Lung (tissue), 11 donors: ENCODE measurements at regions not wholly inside any gene's neighbourhood (a gene's known extent, or its start where the extent isn't known, plus 50 kb on each side); places are given as distances from the start of the nearest gene placed in this dataset.

ENCODE experiments used
- ATAC-seq: fragments of 200-7000 bp; cut with Tn5 transposase; one replicate; pipeline ENCODE4 v1.9.1; 2020; ENCODE audit warnings: moderate number of reproducible peaks; ENCODE audit not compliant: insufficient read depth, low FRiP score
- DNase-seq, 3 donors: peaks; one replicate each; pipeline ENCODE4 v3.0.0-alpha.2; 2013 to 2017
- H3K27ac ChIP-seq, 2 donors: one replicate each; pipeline ENCODE4 v1.5.1; 2013; ENCODE audit warnings: mild to moderate bottlenecking in 2 of 2, moderate library complexity in 2 of 2, control low read depth in 1 of 2, inconsistent platforms in 1 of 2, low read depth in 1 of 2, low read length in 1 of 2
- H3K27me3 ChIP-seq, 3 donors: one replicate each; pipeline ENCODE4 v1.5.1; 2013; ENCODE audit warnings: low read length in 2 of 3; ENCODE audit not compliant: control insufficient read depth in 3 of 3, insufficient read depth in 3 of 3
- H3K36me3 ChIP-seq, 4 donors: one replicate each; pipeline ENCODE4 v1.5.1; 2013; ENCODE audit warnings: low read length in 4 of 4, mild to moderate bottlenecking in 1 of 4, moderate library complexity in 1 of 4; ENCODE audit not compliant: control insufficient read depth in 4 of 4, insufficient read depth in 4 of 4
- H3K4me1 ChIP-seq, 5 donors: one replicate each; pipeline ENCODE4 v1.5.1; 2013; ENCODE audit warnings: low read length in 5 of 5, mild to moderate bottlenecking in 2 of 5, moderate library complexity in 1 of 5; ENCODE audit not compliant: control insufficient read depth in 5 of 5, insufficient read depth in 5 of 5
- H3K4me3 ChIP-seq: one replicate; pipeline ENCODE4 v1.5.1; 2013; ENCODE audit warnings: mild to moderate bottlenecking, control low read depth, moderate library complexity
- H3K9ac ChIP-seq, 2 donors: one replicate each; pipeline ENCODE4 v1.5.1; 2013; ENCODE audit warnings: low read length in 2 of 2, control low read depth in 1 of 2; ENCODE audit not compliant: insufficient read depth in 1 of 2
- H3K9me3 ChIP-seq, 4 donors: one replicate each; pipeline ENCODE4 v1.5.1; 2013; ENCODE audit warnings: low read length in 3 of 4, mild to moderate bottlenecking in 1 of 4, moderate library complexity in 1 of 4; ENCODE audit not compliant: control insufficient read depth in 4 of 4, insufficient read depth in 3 of 4
- CTCF ChIP-seq: IDR thresholded peaks from 2 replicates; pipeline ENCODE4 v1.5.1; 2012; ENCODE audit warnings: mild to moderate bottlenecking; ENCODE audit errors: control extremely low read depth, extremely low read depth
- WGBS, 2 donors: extraction: QIAGEN DNeasy Blood & Tissue Kit; methylation state at CpG; one replicate each; pipeline ENCODE4 v1.1.7; 2013; 5-methylcytosine and 5-hydroxymethylcytosine counted together
- donor health status: control.
- donor health status: control.
- donor health status: Bipolar disorder and iron deficiency.
- donor health status: healthy.
- donor health status: DM: yes; HTN: yes; CAD: no.

GRCh38 chr16:65445313-65446260, 323.7 kb upstream of the CDH11 start:
- no peak for TF ChIP-seq CTCF
- no peak for ATAC-seq
- Histone ChIP-seq H3K36me3 (no peaks in the 10 kb centered on the region), H3K9ac (no peak overlapping the region), H3K9me3 (peaks cover 0 to 9% (median 3%) of the 10 kb centered on the region in 4 donors), H3K4me1 (peaks cover 0 to 6% (median 0%) of the 10 kb centered on the region in 5 donors), H3K27ac (no peak overlapping the region), H3K27me3 (no peaks in the 10 kb centered on the region), H3K4me3 (no peak overlapping the region)
- 26 to 62% methylated on average over 1 of the region's 1 CpG for WGBS, 2 donors
- peak in 2 of 3 donors; percentile 59 to 62 for DNase-seq

- Histone ChIP-seq H3K36me3 (no peaks in the 10 kb centered on the region), H3K4me3 (no peak overlapping the region), H3K4me1 (peaks cover 0 to 6% (median 0%) of the 10 kb centered on the region in 5 donors), H3K9me3 (no peaks in the 10 kb centered on the region), H3K27me3 (no peaks in the 10 kb centered on the region), H3K9ac (no peak overlapping the region), H3K27ac (no peak overlapping the region)
- no peak for ATAC-seq
- 72 to 83% methylated on average over 2 of the region's 2 CpGs for whole genome bisulfite sequencing, 2 donors
- TF ChIP-seq CTCF: no peak
- no peak for DNase-seq
Measured at GRCh38 chr16:65441501-65441900, 319.6 kb upstream of the CDH11 start.

DNA sequence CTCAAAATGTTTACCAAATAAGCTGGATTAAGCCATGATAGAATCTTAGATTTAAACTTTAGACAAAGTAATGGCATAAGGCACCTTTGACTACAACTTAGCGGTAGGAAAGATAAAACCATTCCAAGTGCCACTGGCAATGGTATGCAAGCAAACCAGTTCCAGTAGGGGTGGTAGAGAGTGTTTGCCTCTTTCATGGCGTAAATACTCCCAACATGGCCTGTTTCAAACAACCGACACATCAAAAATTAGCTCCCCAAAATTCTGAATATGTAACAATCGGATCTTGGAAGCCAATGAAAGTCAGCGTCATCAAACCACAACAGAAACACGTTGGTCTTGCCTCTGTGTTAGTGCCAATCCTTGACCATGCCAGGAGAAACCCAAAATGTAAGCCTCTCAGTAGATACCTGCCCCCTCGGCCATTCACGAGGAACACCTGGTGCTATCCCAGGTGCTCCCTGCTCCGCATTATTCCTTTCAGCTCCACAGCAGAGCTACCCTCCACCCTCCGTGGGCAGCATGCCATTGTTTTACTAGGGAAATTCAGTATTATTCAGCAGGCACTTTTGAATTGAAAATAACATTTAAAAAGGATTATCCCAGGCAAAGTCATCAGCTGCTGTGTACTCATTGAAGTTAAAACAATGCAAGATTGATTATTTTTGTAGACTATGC, 307.8 kb upstream of the CDH11 start:
- TF ChIP-seq CTCF: no peak
- Histone ChIP-seq H3K27ac (no peak overlapping the region), H3K9me3 (peaks cover 0 to 2% (median 0%) of the 10 kb centered on the region in 4 donors), H3K4me1 (no peaks in the 10 kb centered on the region), H3K27me3 (no peaks in the 10 kb centered on the region), H3K4me3 (no peak overlapping the region), H3K9ac (no peak overlapping the region), H3K36me3 (no peaks in the 10 kb centered on the region)
- ATAC-seq: no peak
- WGBS, 2 donors: 71 to 82% methylated on average over 10 of the region's 10 CpGs
- no peak for DNase-seq
